ENCODE measurements at regions not wholly inside any gene's neighbourhood (a gene's known extent, or its start where the extent isn't known, plus 50 kb on each side); places are given as distances from the start of the nearest gene placed in this dataset.

GRCh38 chr5:156188016-156188415, 138.9 kb upstream of the SGCD start:
- no peak overlapping the region for H2BK15ac ChIP-seq (ENCODE audit: low read length)
- no peak overlapping the region for H2BK20ac ChIP-seq (ENCODE audit: low read length)
- H3K56ac ChIP-seq (replicated peaks; ENCODE audit: insufficient read length, low read depth, low read length): no peak overlapping the region
- no peak overlapping the region for H3K27ac ChIP-seq (ENCODE audit: low read depth, low read length)
- H2AK5ac ChIP-seq (ENCODE audit: low read depth, low read length): no peak overlapping the region
- no peak overlapping the region for H2BK12ac ChIP-seq (ENCODE audit: low read depth, low read length)
- H4K8ac ChIP-seq (ENCODE audit: extremely low read depth, insufficient read depth, low read length): no peak overlapping the region
- ChIA-PET POLR2A (ENCODE audit: partially characterized antibody) (no interaction called here), CTCF (ENCODE audit: partially characterized antibody) (interaction anchor here (1.3 kb wide), 1 partner anchor 8 kb away, joined by 3 read pairs; no protein-coding TSS in a partner anchor)
- no peak overlapping the region for H3K14ac ChIP-seq (ENCODE audit: insufficient read length)
- H3K9ac ChIP-seq (replicated peaks in 1 of 4; ENCODE audit: extremely low read depth in 1 of 4, low read depth in 3 of 4, low read length in 3 of 4): no peak overlapping the region
- no peaks in the 10 kb centered on the region for H3K23me2 ChIP-seq (ENCODE audit: low read depth, low read length)
- no peaks in the 10 kb centered on the region for H3K9me3 ChIP-seq (ENCODE audit: insufficient read depth in 2 of 2, low read depth in 1 of 2, low read length in 1 of 2)
- no peak overlapping the region for H2BK5ac ChIP-seq (ENCODE audit: low read depth, low read length)
- no peaks in the 10 kb centered on the region for H3K36me3 ChIP-seq (ENCODE audit: control insufficient read depth in 2 of 4, insufficient read depth in 4 of 4, low read length in 3 of 4)
- no peak overlapping the region for H2AFZ ChIP-seq (ENCODE audit: low read length)
- H2BK120ac ChIP-seq (replicated peaks; ENCODE audit: low read depth, low read length): no peak overlapping the region
- no peak overlapping the region for H3K23ac ChIP-seq (ENCODE audit: insufficient read length)
- no peaks in the 10 kb centered on the region for H4K20me1 ChIP-seq (replicated peaks in 1 of 2; ENCODE audit: control insufficient read depth in 1 of 2, insufficient read depth in 2 of 2, low read length in 2 of 2)
- H3K4me3 ChIP-seq (ENCODE audit: extremely low read depth in 1 of 4, insufficient read depth in 2 of 4, low read depth in 3 of 4, low read length in 4 of 4): no peak overlapping the region
- 95% methylated on average over 3 of the region's 3 CpGs; no CpG with 5 or more reads in 1 of the 2 experiments for WGBS, 2 experiments (ENCODE audit: extremely low coverage in 1 of 2, insufficient coverage in 1 of 2, insufficient read length in 1 of 2, insufficient replicate concordance in 2 of 2, low coverage in 1 of 2, low lambda C conversion rate in 2 of 2, missing lambda C conversion rate in 1 of 2)
- no peaks in the 10 kb centered on the region for H3K4me1 ChIP-seq (replicated peaks in 1 of 4; ENCODE audit: control insufficient read depth in 3 of 4, insufficient read depth in 4 of 4, low read length in 3 of 4)
- H3K79me2 ChIP-seq (ENCODE audit: control insufficient read depth in 1 of 2, insufficient read depth in 2 of 2, low read length in 2 of 2): no peaks in the 10 kb centered on the region
- no peak overlapping the region for H4K91ac ChIP-seq (replicated peaks; ENCODE audit: insufficient read length, low read length)
- FAIRE-seq (no peak), DNase-seq (ENCODE audit: low read depth in 1 of 2, low spot score in 2 of 2) (no peak)
- no peak overlapping the region for H3K4ac ChIP-seq (replicated peaks; ENCODE audit: insufficient read length, low read depth, low read length)
- no peak overlapping the region for H3K4me2 ChIP-seq (ENCODE audit: insufficient read depth in 1 of 2, low read depth in 2 of 2, low read length in 2 of 2)
- no peak overlapping the region for H3K18ac ChIP-seq (ENCODE audit: extremely low read depth, low read length)
- H3K27me3 ChIP-seq (replicated peaks in 1 of 4; ENCODE audit: control insufficient read depth in 3 of 4, extremely low read depth in 1 of 4, insufficient read depth in 3 of 4, low read length in 3 of 4): no peaks in the 10 kb centered on the region
- H4K5ac ChIP-seq (ENCODE audit: insufficient read length, low read depth, low read length): no peak overlapping the region
- H3K79me1 ChIP-seq (ENCODE audit: low read depth, low read length): no peaks in the 10 kb centered on the region
- TF ChIP-seq BACH1 (IDR thresholded peaks at IDR 0.05; ENCODE audit: low read length) (no peak), SUZ12 (IDR thresholded peaks at IDR 0.05; ENCODE audit: low read length) (no peak), NRF1 (IDR thresholded peaks at IDR 0.05; ENCODE audit: low read depth, low read length) (no peak), CHD1 (IDR thresholded peaks at IDR 0.05; ENCODE audit: low read depth, low read length) (no peak), POU5F1 (IDR thresholded peaks at IDR 0.05; ENCODE audit: low read depth, low read length) (no peak), SP4 (IDR thresholded peaks at IDR 0.05; ENCODE audit: low read length) (no peak), SP2 (IDR thresholded peaks at IDR 0.05; ENCODE audit: low read length) (no peak), RAD21 (IDR thresholded peaks at IDR 0.05 in 1 of 2, conservative IDR thresholded peaks at IDR 0.05 in 1 of 2; ENCODE audit: low read depth in 2 of 2, low read length in 2 of 2) (no peak), TCF12 (IDR thresholded peaks at IDR 0.05; ENCODE audit: low read depth, low read length) (no peak), CTBP2 (IDR thresholded peaks at IDR 0.05; ENCODE audit: borderline replicate concordance, insufficient read depth, insufficient read length, low read length) (no peak), EZH2 (IDR thresholded peaks at IDR 0.05; ENCODE audit: low read depth, low read length, severe bottlenecking) (no peak), ZNF274 (IDR thresholded peaks at IDR 0.05; ENCODE audit: borderline replicate concordance, extremely low read depth, low read length) (no peak)
- TF ChIP-seq, protein P1, sequence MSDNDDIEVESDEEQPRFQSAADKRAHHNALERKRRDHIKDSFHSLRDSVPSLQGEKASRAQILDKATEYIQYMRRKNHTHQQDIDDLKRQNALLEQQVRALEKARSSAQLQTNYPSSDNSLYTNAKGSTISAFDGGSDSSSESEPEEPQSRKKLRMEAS (IDR thresholded peaks at IDR 0.05): no peak
- TF ChIP-seq, protein P2, sequence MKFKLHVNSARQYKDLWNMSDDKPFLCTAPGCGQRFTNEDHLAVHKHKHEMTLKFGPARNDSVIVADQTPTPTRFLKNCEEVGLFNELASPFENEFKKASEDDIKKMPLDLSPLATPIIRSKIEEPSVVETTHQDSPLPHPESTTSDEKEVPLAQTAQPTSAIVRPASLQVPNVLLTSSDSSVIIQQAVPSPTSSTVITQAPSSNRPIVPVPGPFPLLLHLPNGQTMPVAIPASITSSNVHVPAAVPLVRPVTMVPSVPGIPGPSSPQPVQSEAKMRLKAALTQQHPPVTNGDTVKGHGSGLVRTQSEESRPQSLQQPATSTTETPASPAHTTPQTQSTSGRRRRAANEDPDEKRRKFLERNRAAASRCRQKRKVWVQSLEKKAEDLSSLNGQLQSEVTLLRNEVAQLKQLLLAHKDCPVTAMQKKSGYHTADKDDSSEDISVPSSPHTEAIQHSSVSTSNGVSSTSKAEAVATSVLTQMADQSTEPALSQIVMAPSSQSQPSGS (IDR thresholded peaks at IDR 0.05; ENCODE audit: low read length): no peak

Measured in H1 (cell line).